H9 (cell line): ENCODE measurements at regions not wholly inside any gene's neighbourhood (a gene's known extent, or its start where the extent isn't known, plus 50 kb on each side); places are given as distances from the start of the nearest gene placed in this dataset.

Source experiments
- DNase-seq: peaks from one replicate; pipeline ENCODE4 v3.0.0-alpha.2; 2017
- H2AFZ ChIP-seq: one replicate; pipeline ENCODE4 v1.6.1; 2013; ENCODE audit warnings: mild to moderate bottlenecking, low read length, control low read depth, moderate library complexity
- H2AK5ac ChIP-seq: 2 replicates; pipeline ENCODE4 v1.6.1; 2013; ENCODE audit warnings: low read length, control low read depth, mixed read lengths; ENCODE audit not compliant: insufficient read length
- H2BK120ac ChIP-seq: one replicate; pipeline ENCODE4 v1.6.1; 2013; ENCODE audit warnings: low read depth, mild to moderate bottlenecking, low read length, control low read depth, inconsistent platforms; ENCODE audit not compliant: poor library complexity, severe bottlenecking
- H2BK12ac ChIP-seq: 2 replicates; pipeline ENCODE4 v1.6.1; 2013; ENCODE audit warnings: low read length, control low read depth, mixed read lengths, low read depth; ENCODE audit not compliant: insufficient read length
- H2BK15ac ChIP-seq: 2 replicates; pipeline ENCODE4 v1.6.1; 2013; ENCODE audit warnings: low read depth, low read length, control low read depth
- H2BK20ac ChIP-seq: one replicate; pipeline ENCODE4 v1.6.1; 2013; ENCODE audit warnings: low read depth, mild to moderate bottlenecking, low read length, control low read depth, inconsistent platforms; ENCODE audit not compliant: poor library complexity, severe bottlenecking
- H2BK5ac ChIP-seq: 2 replicates; pipeline ENCODE4 v1.6.1; 2013; ENCODE audit warnings: low read length, control low read depth, mixed read lengths; ENCODE audit not compliant: insufficient read length
- H3K14ac ChIP-seq: 2 replicates; pipeline ENCODE4 v1.6.1; 2013; ENCODE audit warnings: low read length, control low read depth; ENCODE audit not compliant: insufficient read depth
- H3K18ac ChIP-seq: 2 replicates; pipeline ENCODE4 v1.6.1; 2013; ENCODE audit warnings: low read depth, mild to moderate bottlenecking, mixed read lengths, low read length, control low read depth; ENCODE audit not compliant: insufficient read length
- H3K23ac ChIP-seq: 2 replicates; pipeline ENCODE4 v1.6.1; 2013; ENCODE audit warnings: low read length, control low read depth, mixed read lengths, low read depth; ENCODE audit not compliant: insufficient read length
- H3K23me2 ChIP-seq: 2 replicates; pipeline ENCODE4 v1.6.1; 2013; ENCODE audit warnings: low read depth, mild to moderate bottlenecking, mixed read lengths, low read length, control low read depth; ENCODE audit not compliant: insufficient read length, poor library complexity, severe bottlenecking
- H3K27ac ChIP-seq: 2 replicates; pipeline ENCODE4 v1.5.1; 2013; ENCODE audit warnings: low read length, control low read depth, mixed read lengths, low read depth; ENCODE audit not compliant: insufficient read length
- H3K27me3 ChIP-seq: 2 replicates; pipeline ENCODE4 v1.6.1; 2013; ENCODE audit warnings: low read length, control low read depth, inconsistent platforms; ENCODE audit not compliant: insufficient read depth
- H3K4ac ChIP-seq: 2 replicates; pipeline ENCODE4 v1.6.1; 2013; ENCODE audit warnings: low read depth, mild to moderate bottlenecking, control low read depth, inconsistent platforms, low read length, moderate library complexity
- H3K4me1 ChIP-seq: 2 replicates; pipeline ENCODE4 v1.6.1; 2013; ENCODE audit warnings: low read length, control low read depth, inconsistent platforms; ENCODE audit not compliant: insufficient read depth
- H3K4me2 ChIP-seq: 2 replicates; pipeline ENCODE4 v1.6.1; 2013; ENCODE audit warnings: low read length, control low read depth, mixed read lengths; ENCODE audit not compliant: insufficient read length, insufficient read depth
- H3K56ac ChIP-seq: 2 replicates; pipeline ENCODE4 v1.6.1; 2013; ENCODE audit warnings: low read depth, mild to moderate bottlenecking, mixed read lengths, low read length, control low read depth; ENCODE audit not compliant: insufficient read length
- H3K79me1 ChIP-seq: 2 replicates; pipeline ENCODE4 v1.6.1; 2013; ENCODE audit warnings: low read depth, mild to moderate bottlenecking, moderate library complexity, low read length, control low read depth, inconsistent platforms; ENCODE audit not compliant: insufficient read depth, poor library complexity, severe bottlenecking
- H3K79me2 ChIP-seq: 2 replicates; pipeline ENCODE4 v1.6.1; 2013; ENCODE audit warnings: low read length, control low read depth, inconsistent platforms; ENCODE audit not compliant: insufficient read depth
- H3K9ac ChIP-seq: 2 replicates; pipeline ENCODE4 v1.6.1; 2013; ENCODE audit warnings: low read length, control low read depth, mixed read lengths; ENCODE audit not compliant: insufficient read length; ENCODE audit errors: extremely low read depth
- H3K9me3 ChIP-seq: one replicate; pipeline ENCODE4 v1.6.1; 2013; ENCODE audit warnings: low read depth, low read length, inconsistent platforms; ENCODE audit not compliant: control insufficient read depth
- H3T11ph ChIP-seq: one replicate; pipeline ENCODE4 v1.6.1; 2013; ENCODE audit warnings: mild to moderate bottlenecking, low read length, control low read depth, inconsistent platforms
- H4K20me1 ChIP-seq: one replicate; pipeline ENCODE4 v1.6.1; 2013; ENCODE audit not compliant: control insufficient read depth, insufficient read length, insufficient read depth
- H4K5ac ChIP-seq: 2 replicates; pipeline ENCODE4 v1.6.1; 2013; ENCODE audit warnings: low read depth, mild to moderate bottlenecking, mixed read lengths, low read length, control low read depth; ENCODE audit not compliant: insufficient read length
- H4K8ac ChIP-seq: replicated peaks from 2 replicates; pipeline ENCODE4 v1.6.1; 2013; ENCODE audit warnings: low read length, control low read depth, mixed read lengths, low read depth; ENCODE audit not compliant: insufficient read length
- H4K91ac ChIP-seq: 2 replicates; pipeline ENCODE4 v1.6.1; 2013; ENCODE audit warnings: low read depth, mild to moderate bottlenecking, moderate library complexity, mixed read lengths, low read length, control low read depth; ENCODE audit not compliant: insufficient read length
- H3K27ac Mint-ChIP-seq, 3 experiments: 2 replicates in 2 of 3; 3 replicates in 1 of 3; pipeline ENCODE4 v1.8.0; 2020 to 2021; ENCODE audit warnings: mixed read lengths in 3 of 3, mild to moderate bottlenecking in 1 of 3, moderate library complexity in 1 of 3
- H3K27me3 Mint-ChIP-seq: 2 replicates; pipeline ENCODE4 v1.8.0; 2021; ENCODE audit warnings: low read depth, mild to moderate bottlenecking, moderate library complexity, mixed read lengths
- H3K36me3 Mint-ChIP-seq, 3 experiments: 2 replicates in 2 of 3; 3 replicates in 1 of 3; pipeline ENCODE4 v1.8.0; 2020 to 2021; ENCODE audit warnings: low read depth in 3 of 3, mixed read lengths in 3 of 3; ENCODE audit not compliant: insufficient read depth in 1 of 3
- H3K4me1 Mint-ChIP-seq, 2 experiments: 2 replicates each; pipeline ENCODE4 v1.8.0; 2020; ENCODE audit warnings: mixed read lengths in 2 of 2
- H3K4me3 Mint-ChIP-seq, 2 experiments: 2 replicates in 1 of 2; 3 replicates in 1 of 2; pipeline ENCODE4 v1.8.0; 2020 to 2021; ENCODE audit warnings: mild to moderate bottlenecking in 2 of 2, mixed read lengths in 2 of 2, moderate library complexity in 1 of 2
- H3K9me3 Mint-ChIP-seq, 2 experiments: 2 replicates in 1 of 2; 3 replicates in 1 of 2; pipeline ENCODE4 v1.8.0; 2020; ENCODE audit warnings: mild to moderate bottlenecking in 2 of 2, mixed read lengths in 2 of 2, moderate library complexity in 1 of 2
- CTCF ChIP-seq: fragments of 200-600 bp; sonication (generic); conservative IDR thresholded peaks from 3 replicates; pipeline ENCODE4 v1.8.0; 2021; ENCODE audit warnings: antibody characterized with exemption, mild to moderate bottlenecking
- WGBS: extraction: QIAGEN DNeasy Blood & Tissue Kit; methylation state at CpG from one replicate; pipeline ENCODE4 v1.1.7; 2013; ENCODE audit warnings: missing lambda C conversion rate, low lambda C conversion rate, mixed read lengths; ENCODE audit not compliant: insufficient read length; ENCODE audit errors: extremely low coverage; 5-methylcytosine and 5-hydroxymethylcytosine counted together

DNA sequence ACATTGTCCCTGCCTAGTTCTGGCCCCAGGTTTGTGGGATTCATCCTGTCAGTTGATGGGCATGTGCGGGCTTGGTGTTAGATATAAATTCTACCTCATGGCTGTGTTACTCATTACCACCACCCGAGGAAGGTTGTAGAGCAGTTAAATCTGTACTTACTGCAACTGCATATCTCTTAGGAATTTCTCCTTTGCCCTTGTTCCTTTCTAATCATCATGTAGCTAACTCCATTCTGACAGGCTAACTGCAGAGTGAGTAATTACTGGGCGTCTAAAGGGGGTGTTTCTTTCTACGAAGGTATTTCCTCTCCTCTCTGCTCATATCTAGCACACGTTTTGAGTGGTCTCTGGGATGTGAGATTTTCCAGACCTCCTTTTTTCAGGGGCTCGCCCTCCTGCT, 1076.7 kb downstream of the TMTC2 start:
- no peak overlapping the region for H4K91ac ChIP-seq
- no peaks in the 10 kb centered on the region for H3K27me3 ChIP-seq
- Mint-ChIP-seq H3K27ac (no peak overlapping the region), H3K4me3 (no peak overlapping the region), H3K36me3 (peaks cover 0 to 19% (median 8%) of the 10 kb centered on the region in 3 experiments; a peak in 5 of 7 replicates), H3K4me1 (no peaks in the 10 kb centered on the region), H3K9me3 (peaks cover 4 to 9% of the 10 kb centered on the region in 2 experiments), H3K27me3 (no peaks in the 10 kb centered on the region)
- no peak overlapping the region for H3T11ph ChIP-seq
- no peaks in the 10 kb centered on the region for H3K4me1 ChIP-seq
- H2BK12ac ChIP-seq: no peak overlapping the region
- H3K79me2 ChIP-seq: no peaks in the 10 kb centered on the region
- H2AK5ac ChIP-seq: no peak overlapping the region
- H3K14ac ChIP-seq: no peak overlapping the region
- no peak overlapping the region for H3K23ac ChIP-seq
- no peak overlapping the region for H2BK15ac ChIP-seq
- no peak overlapping the region for H2AFZ ChIP-seq
- TF ChIP-seq CTCF: no peak
- no peaks in the 10 kb centered on the region for H3K9me3 ChIP-seq
- no peak overlapping the region for H2BK120ac ChIP-seq
- no peak overlapping the region for H3K9ac ChIP-seq
- no peak overlapping the region for H2BK5ac ChIP-seq
- no peaks in the 10 kb centered on the region for H4K20me1 ChIP-seq
- H3K79me1 ChIP-seq: no peaks in the 10 kb centered on the region
- H2BK20ac ChIP-seq: no peak overlapping the region
- no peak overlapping the region for H3K4me2 ChIP-seq
- no peak overlapping the region for H3K18ac ChIP-seq
- no peak overlapping the region for H4K8ac ChIP-seq
- H3K27ac ChIP-seq: no peak overlapping the region
- no peak overlapping the region for H3K56ac ChIP-seq
- H3K4ac ChIP-seq: no peak overlapping the region
- WGBS: no CpG with 5 or more reads among the region's 6 CpGs
- no peaks in the 10 kb centered on the region for H3K23me2 ChIP-seq
- no peak for DNase-seq
- no peak overlapping the region for H4K5ac ChIP-seq
